Astrocyte (in vitro differentiated cells and primary cell): ENCODE measurements at regions not wholly inside any gene's neighbourhood (a gene's known extent, or its start where the extent isn't known, plus 50 kb on each side); places are given as distances from the start of the nearest gene placed in this dataset.

Experiments used
- DNase-seq: peaks from one replicate; pipeline ENCODE4 v3.0.0-alpha.2; 2010; ENCODE audit warnings: low read depth
- FAIRE-seq: peaks from 2 replicates; lab custom pipeline; 2011; peaks lifted over from hg19 to GRCh38; lab: Jason Lieb, UNC
- H2AFZ ChIP-seq: 2 replicates; pipeline ENCODE4 v1.6.0; 2012; ENCODE audit warnings: low read depth, low read length, inconsistent platforms
- H3K27ac ChIP-seq: 2 replicates; pipeline ENCODE4 v1.5.1; 2011; ENCODE audit warnings: low read depth, low read length, inconsistent platforms
- H3K27me3 ChIP-seq: 2 replicates; pipeline ENCODE4 v1.6.0; 2011; ENCODE audit warnings: low read length, inconsistent platforms; ENCODE audit not compliant: insufficient read depth
- H3K36me3 ChIP-seq: 2 replicates; pipeline ENCODE4 v1.5.1; 2011; ENCODE audit warnings: low read length, inconsistent platforms; ENCODE audit not compliant: insufficient read depth
- H3K4me1 ChIP-seq: 2 replicates; pipeline ENCODE4 v1.5.1; 2011; ENCODE audit warnings: low read length, inconsistent platforms; ENCODE audit not compliant: insufficient read depth
- H3K4me2 ChIP-seq: 2 replicates; pipeline ENCODE4 v1.6.0; 2012; ENCODE audit warnings: low read length, inconsistent platforms
- H3K4me3 ChIP-seq: 2 replicates; pipeline ENCODE4 v1.5.1; 2011; ENCODE audit warnings: low read depth, mild to moderate bottlenecking, low read length, inconsistent platforms; ENCODE audit not compliant: insufficient read depth
- H3K79me2 ChIP-seq: 2 replicates; pipeline ENCODE4 v1.6.0; 2012; ENCODE audit warnings: mild to moderate bottlenecking, low read length, inconsistent platforms; ENCODE audit not compliant: insufficient read depth
- H3K9ac ChIP-seq: 2 replicates; pipeline ENCODE4 v1.6.0; 2012; ENCODE audit warnings: mild to moderate bottlenecking, low read length, inconsistent platforms
- H3K9me3 ChIP-seq: 2 replicates; pipeline ENCODE4 v1.5.1; 2012; ENCODE audit warnings: low read depth, mild to moderate bottlenecking, low read length, inconsistent platforms; ENCODE audit not compliant: insufficient read depth
- H4K20me1 ChIP-seq: 2 replicates; pipeline ENCODE4 v1.6.0; 2012; ENCODE audit warnings: low read length, inconsistent platforms; ENCODE audit not compliant: insufficient read depth
- H3K27ac Mint-ChIP-seq: one replicate; pipeline ENCODE4 v1.8.0; 2021; ENCODE audit warnings: mild to moderate bottlenecking, mixed read lengths; ENCODE audit not compliant: unreplicated experiment
- H3K27me3 Mint-ChIP-seq: one replicate; pipeline ENCODE4 v1.8.0; 2021; ENCODE audit warnings: low read depth, mixed read lengths; ENCODE audit not compliant: unreplicated experiment
- H3K36me3 Mint-ChIP-seq: one replicate; pipeline ENCODE4 v1.8.0; 2021; ENCODE audit warnings: low read depth, mixed read lengths; ENCODE audit not compliant: unreplicated experiment
- H3K4me1 Mint-ChIP-seq: one replicate; pipeline ENCODE4 v1.8.0; 2021; ENCODE audit warnings: low read depth, mixed read lengths; ENCODE audit not compliant: unreplicated experiment
- H3K4me3 Mint-ChIP-seq: one replicate; pipeline ENCODE4 v1.8.0; 2021; ENCODE audit warnings: mild to moderate bottlenecking, moderate library complexity, mixed read lengths; ENCODE audit not compliant: unreplicated experiment
- H3K9me3 Mint-ChIP-seq: one replicate; pipeline ENCODE4 v1.8.0; 2021; ENCODE audit warnings: mild to moderate bottlenecking, mixed read lengths; ENCODE audit not compliant: unreplicated experiment
- EZH2 ChIP-seq: IDR thresholded peaks from 2 replicates; pipeline ENCODE4 v1.6.1; 2012; ENCODE audit warnings: mild to moderate bottlenecking, low read length, inconsistent platforms; ENCODE audit not compliant: insufficient read depth
- TF ChIP-seq, protein P1 (sequence below): IDR thresholded peaks from 2 replicates; pipeline ENCODE4 v1.5.1; 2011; ENCODE audit warnings: low read depth, mild to moderate bottlenecking, inconsistent platforms, low read length, moderate library complexity; ENCODE audit not compliant: insufficient read depth

DNA sequence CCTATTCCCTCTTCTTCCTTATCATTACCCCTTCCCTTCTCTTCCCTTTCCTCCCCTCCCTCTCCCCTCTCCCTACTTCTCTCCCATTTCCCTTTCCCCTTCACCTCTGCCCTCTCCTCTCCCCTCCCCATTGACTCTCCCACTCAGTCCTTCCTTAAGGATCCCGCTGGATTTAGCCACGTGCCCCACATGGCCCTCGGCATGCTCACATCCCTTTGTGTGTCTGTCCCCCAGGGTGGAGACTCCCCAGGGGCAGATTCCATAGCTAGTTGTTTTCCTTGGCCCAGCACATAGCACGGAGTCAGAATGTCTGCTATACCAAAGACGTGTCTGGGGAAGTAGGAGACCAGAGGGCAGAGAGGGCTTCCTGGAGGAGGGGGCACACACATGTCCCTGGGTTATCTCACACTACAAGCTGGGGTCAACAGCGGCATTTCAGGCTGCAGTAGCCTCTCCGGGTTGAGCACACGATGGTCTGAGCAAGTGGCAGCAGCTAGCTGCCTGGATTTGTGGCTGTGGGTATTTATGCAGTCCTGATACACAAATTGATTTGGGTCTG is 487.0 kb downstream of the TBC1D22A start:
- H3K9me3 Mint-ChIP-seq: peaks cover 19% of the 10 kb centered on the region
- H3K9me3 ChIP-seq: no peaks in the 10 kb centered on the region
- no peak for DNase-seq

DNA sequence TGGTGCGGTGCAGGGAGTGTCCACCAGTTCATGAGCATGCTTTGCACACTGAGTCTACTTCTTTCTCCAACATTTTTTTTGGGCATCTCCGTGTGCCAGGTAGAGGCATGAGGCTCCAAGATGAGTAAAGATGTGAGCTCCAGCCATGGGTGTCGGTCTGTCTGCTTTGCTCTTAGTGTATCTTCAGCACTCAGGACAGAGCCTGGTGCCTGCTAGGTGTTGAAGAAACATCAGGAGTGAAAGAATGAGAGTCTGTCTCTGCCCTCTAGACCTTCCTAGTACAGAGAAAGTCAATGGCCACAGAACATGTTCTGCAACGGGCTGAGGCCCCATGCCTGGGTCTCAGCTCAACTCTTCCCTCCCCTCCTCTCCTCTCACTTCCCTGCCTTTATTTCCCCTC is 486.5 kb downstream of the TBC1D22A start:
- no peaks in the 10 kb centered on the region for H3K27me3 ChIP-seq
- no peak overlapping the region for H3K4me2 ChIP-seq
- H3K79me2 ChIP-seq: no peaks in the 10 kb centered on the region
- no peaks in the 10 kb centered on the region for H3K36me3 ChIP-seq
- no peak overlapping the region for H3K4me3 ChIP-seq
- H3K9me3 ChIP-seq: no peaks in the 10 kb centered on the region
- H3K36me3 Mint-ChIP-seq: no peaks in the 10 kb centered on the region
- no peak overlapping the region for H3K27ac Mint-ChIP-seq
- H3K9ac ChIP-seq: no peak overlapping the region
- FAIRE-seq (no peak), DNase-seq (no peak)
- H3K4me1 ChIP-seq: no peaks in the 10 kb centered on the region
- peaks cover 2% of the 10 kb centered on the region for H3K27me3 Mint-ChIP-seq
- no peaks in the 10 kb centered on the region for H4K20me1 ChIP-seq
- H3K27ac ChIP-seq: no peak overlapping the region
- TF ChIP-seq, protein P1, sequence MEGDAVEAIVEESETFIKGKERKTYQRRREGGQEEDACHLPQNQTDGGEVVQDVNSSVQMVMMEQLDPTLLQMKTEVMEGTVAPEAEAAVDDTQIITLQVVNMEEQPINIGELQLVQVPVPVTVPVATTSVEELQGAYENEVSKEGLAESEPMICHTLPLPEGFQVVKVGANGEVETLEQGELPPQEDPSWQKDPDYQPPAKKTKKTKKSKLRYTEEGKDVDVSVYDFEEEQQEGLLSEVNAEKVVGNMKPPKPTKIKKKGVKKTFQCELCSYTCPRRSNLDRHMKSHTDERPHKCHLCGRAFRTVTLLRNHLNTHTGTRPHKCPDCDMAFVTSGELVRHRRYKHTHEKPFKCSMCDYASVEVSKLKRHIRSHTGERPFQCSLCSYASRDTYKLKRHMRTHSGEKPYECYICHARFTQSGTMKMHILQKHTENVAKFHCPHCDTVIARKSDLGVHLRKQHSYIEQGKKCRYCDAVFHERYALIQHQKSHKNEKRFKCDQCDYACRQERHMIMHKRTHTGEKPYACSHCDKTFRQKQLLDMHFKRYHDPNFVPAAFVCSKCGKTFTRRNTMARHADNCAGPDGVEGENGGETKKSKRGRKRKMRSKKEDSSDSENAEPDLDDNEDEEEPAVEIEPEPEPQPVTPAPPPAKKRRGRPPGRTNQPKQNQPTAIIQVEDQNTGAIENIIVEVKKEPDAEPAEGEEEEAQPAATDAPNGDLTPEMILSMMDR: no peak
- no peak for TF ChIP-seq EZH2
- H3K4me1 Mint-ChIP-seq: no peaks in the 10 kb centered on the region
- peaks cover 19% of the 10 kb centered on the region for H3K9me3 Mint-ChIP-seq
- H3K4me3 Mint-ChIP-seq: no peak overlapping the region
- H2AFZ ChIP-seq: no peak overlapping the region

More for the DNA sequence above, 487.0 kb downstream of the TBC1D22A start:
- Mint-ChIP-seq H3K4me3 (no peak overlapping the region), H3K4me1 (no peaks in the 10 kb centered on the region), H3K27ac (no peak overlapping the region), H3K27me3 (peaks cover 2% of the 10 kb centered on the region), H3K36me3 (no peaks in the 10 kb centered on the region)
- Histone ChIP-seq H3K27ac (no peak overlapping the region), H3K79me2 (no peaks in the 10 kb centered on the region), H3K27me3 (no peaks in the 10 kb centered on the region), H3K4me2 (no peak overlapping the region), H3K4me3 (no peak overlapping the region), H3K9ac (no peak overlapping the region), H3K36me3 (no peaks in the 10 kb centered on the region), H4K20me1 (no peaks in the 10 kb centered on the region), H3K4me1 (no peaks in the 10 kb centered on the region), H2AFZ (no peak overlapping the region)
- FAIRE-seq: no peak
- TF ChIP-seq, protein P1: no peak
- TF ChIP-seq EZH2: no peak

DNA sequence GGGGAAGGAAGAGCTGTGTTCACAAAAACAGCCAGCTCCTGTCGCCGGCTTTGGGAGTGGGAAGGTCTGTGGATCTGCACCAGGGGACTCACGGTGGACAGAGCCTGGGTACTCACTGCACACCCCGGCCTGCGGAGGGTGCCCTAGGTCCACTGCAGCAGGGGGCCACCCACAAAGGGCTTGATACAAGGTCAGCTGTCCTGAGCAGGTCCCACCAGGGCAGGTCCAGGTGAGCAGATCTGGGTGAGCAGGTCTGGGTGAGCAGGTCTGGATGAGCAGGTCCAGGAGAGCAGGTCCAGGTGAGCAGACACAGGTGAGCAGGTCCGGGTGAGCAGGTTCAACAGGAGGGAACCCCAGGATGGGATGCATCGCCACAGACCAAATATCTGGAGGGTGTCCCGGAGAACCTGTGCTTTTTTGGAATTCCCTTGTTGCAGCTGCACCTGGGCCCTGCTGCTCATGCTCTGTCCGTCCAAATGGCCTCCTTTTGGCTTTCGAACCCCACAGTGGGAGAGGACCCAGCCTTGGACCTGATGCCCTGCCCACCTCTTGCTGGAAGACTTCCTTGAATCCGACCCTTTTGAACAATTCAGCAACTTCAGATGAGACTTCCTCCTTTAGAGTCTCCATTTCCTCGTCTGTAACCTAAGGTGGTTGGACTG is 485.3 kb downstream of the TBC1D22A start:
- no peaks in the 10 kb centered on the region for H3K36me3 ChIP-seq
- no peak overlapping the region for H3K4me2 ChIP-seq
- no peak for DNase-seq
- H3K9me3 ChIP-seq: no peaks in the 10 kb centered on the region
- H2AFZ ChIP-seq: no peak overlapping the region
- Mint-ChIP-seq H3K36me3 (no peaks in the 10 kb centered on the region), H3K27ac (no peak overlapping the region), H3K4me1 (no peaks in the 10 kb centered on the region), H3K4me3 (no peak overlapping the region), H3K27me3 (peaks cover 2% of the 10 kb centered on the region), H3K9me3 (peaks cover 16% of the 10 kb centered on the region)
- H3K4me3 ChIP-seq: no peak overlapping the region
- no peak overlapping the region for H3K27ac ChIP-seq
- TF ChIP-seq, protein P1: no peak
- no peak for TF ChIP-seq EZH2
- no peaks in the 10 kb centered on the region for H4K20me1 ChIP-seq
- no peak overlapping the region for H3K9ac ChIP-seq
- no peak for FAIRE-seq
- H3K79me2 ChIP-seq: no peaks in the 10 kb centered on the region
- H3K27me3 ChIP-seq: no peaks in the 10 kb centered on the region
- no peaks in the 10 kb centered on the region for H3K4me1 ChIP-seq
